HCT116 (cell line): ENCODE measurements at regions not wholly inside any gene's neighbourhood (a gene's known extent, or its start where the extent isn't known, plus 50 kb on each side); places are given as distances from the start of the nearest gene placed in this dataset.

Source experiments
- ATAC-seq: fragments of 200-7000 bp; cut with Tn5 transposase; 2 replicates; pipeline ENCODE4 v1.9.1; 2020; ENCODE audit warnings: mild to moderate bottlenecking, moderate library complexity
- BruUV-seq: library from RNA; stranded (reverse); fragments of 400-500 nt; replicated peaks from 2 replicates; lab custom pipeline; 2021; lab: Mats Ljungman, UMichigan
- CTCF ChIA-PET: fragments of 300-600 bp; sonication (Branson Sonifier 250); formaldehyde crosslinking; loops from one replicate; lab custom pipeline; 2021; ENCODE audit warnings: antibody characterized with exemption; lab: Charles Lee
- POLR2A ChIA-PET: fragments of 300-600, 350-600 bp; sonication (Branson Sonifier 250); formaldehyde crosslinking; loops from one replicate; lab custom pipeline; 2021; ENCODE audit warnings: antibody characterized with exemption; lab: Charles Lee
- RAD21 ChIA-PET, 2 experiments: fragments of 300-600 bp; sonication (Branson Sonifier 250); formaldehyde crosslinking; loops; one replicate each; lab custom pipeline; 2023; ENCODE audit warnings: low total read pairs in 2 of 2; ENCODE audit not compliant: uncharacterized antibody in 2 of 2, unreplicated experiment in 2 of 2, low non-redundant PET in 1 of 2; lab: Charles Lee
- DNase-seq: peaks from one replicate; pipeline ENCODE4 v3.0.0-alpha.2; 2010; ENCODE audit warnings: low read depth, low spot score
- H2AFZ ChIP-seq: fragments of 200-600 bp; shearing (Covaris generic), sonication (generic); 2 replicates; pipeline ENCODE4 v1.6.1; 2017; ENCODE audit warnings: low read depth, mixed run types, mixed read lengths, antibody characterized with exemption, low read length; ENCODE audit not compliant: poor library complexity, severe bottlenecking
- H3K27ac ChIP-seq: 2 replicates; pipeline ENCODE4 v1.5.1; 2012; ENCODE audit warnings: low read depth, low read length
- H3K27me3 ChIP-seq: fragments of 200-600 bp; sonication (generic); 2 replicates; pipeline ENCODE4 v1.6.1; 2016; ENCODE audit warnings: mixed run types, low read length, mixed read lengths; ENCODE audit not compliant: insufficient read depth
- H3K36me3 ChIP-seq, 2 experiments: fragments of 200-500 bp in 1 of 2; fragments of 200-600 bp in 1 of 2; sonication (Bioruptor generic) in 1 of 2; sonication (generic) in 1 of 2; 2 replicates each; pipeline versions ENCODE4 v1.5.1 to v1.6.1; 2014 to 2016; ENCODE audit warnings: low read length in 2 of 2, inconsistent platforms in 1 of 2, mixed read lengths in 1 of 2, mixed run types in 1 of 2; ENCODE audit not compliant: insufficient read depth in 2 of 2, control insufficient read depth in 1 of 2
- H3K4me1 ChIP-seq, 2 experiments: fragments of 200-600 bp in 1 of 2; sonication (generic) in 1 of 2; 2 replicates each; pipeline versions ENCODE4 v1.5.1 to v1.6.1; 2012 to 2017; ENCODE audit warnings: low read length in 2 of 2, inconsistent platforms in 1 of 2, mild to moderate bottlenecking in 1 of 2, mixed read lengths in 1 of 2, mixed run types in 1 of 2, moderate library complexity in 1 of 2; ENCODE audit not compliant: insufficient read depth in 2 of 2, control insufficient read depth in 1 of 2
- H3K4me2 ChIP-seq: fragments of 200-600 bp; sonication (generic); 2 replicates; pipeline ENCODE4 v1.6.1; 2017; ENCODE audit warnings: mixed run types, low read length, mixed read lengths
- H3K4me3 ChIP-seq, 2 experiments: fragments of 200-600 bp in 1 of 2; sonication (generic) in 1 of 2; replicated peaks in 1 of 2; 2 replicates each; pipeline ENCODE4 v1.5.1; 2011 to 2016; ENCODE audit warnings: low read length in 2 of 2, control low read depth in 1 of 2, low read depth in 1 of 2, mild to moderate bottlenecking in 1 of 2, mixed read lengths in 1 of 2, mixed run types in 1 of 2
- H3K79me2 ChIP-seq: fragments of 200-600 bp; sonication (generic); 2 replicates; pipeline ENCODE4 v1.6.1; 2017; ENCODE audit warnings: mild to moderate bottlenecking, mixed run types, low read length, moderate library complexity, mixed read lengths; ENCODE audit not compliant: insufficient read depth
- H3K9ac ChIP-seq: fragments of 200-600 bp; sonication (generic); 2 replicates; pipeline ENCODE4 v1.6.1; 2016; ENCODE audit warnings: low read length, mixed read lengths
- H3K9me2 ChIP-seq: fragments of 200-600 bp; sonication (generic), shearing (Covaris generic); 2 replicates; pipeline ENCODE4 v1.6.1; 2017; ENCODE audit warnings: mixed run types, mild to moderate bottlenecking, moderate library complexity; ENCODE audit not compliant: insufficient read depth
- H3K9me3 ChIP-seq, 2 experiments: fragments of 200-500 bp in 1 of 2; fragments of 200-600 bp in 1 of 2; sonication (Bioruptor generic) in 1 of 2; sonication (generic) in 1 of 2; 2 replicates each; pipeline ENCODE4 v1.6.1; 2014 to 2017; ENCODE audit warnings: low read length in 2 of 2, mixed read lengths in 2 of 2, inconsistent platforms in 1 of 2, low read depth in 1 of 2, mild to moderate bottlenecking in 1 of 2, mixed run types in 1 of 2, moderate library complexity in 1 of 2; ENCODE audit not compliant: control insufficient read depth in 1 of 2, insufficient read depth in 1 of 2
- H4K20me1 ChIP-seq: fragments of 200-600 bp; sonication (generic), shearing (Covaris generic); 2 replicates; pipeline ENCODE4 v1.6.1; 2017; ENCODE audit warnings: mixed run types, mild to moderate bottlenecking, moderate library complexity; ENCODE audit not compliant: insufficient read depth
- EZH2 ChIP-seq: fragments of 200-600 bp; sonication (generic); IDR thresholded peaks from 2 replicates; pipeline ENCODE4 v1.6.1; 2017; ENCODE audit warnings: antibody characterized with exemption, mixed run types
- EZH2phosphoT487 ChIP-seq: fragments of 200-600 bp; IDR thresholded peaks from 2 replicates; pipeline ENCODE4 v1.6.1; 2018; ENCODE audit warnings: antibody characterized with exemption, borderline replicate concordance
- POLR2A ChIP-seq: IDR thresholded peaks from 2 replicates; pipeline ENCODE4 v1.7.0; 2011; ENCODE audit warnings: borderline replicate concordance; ENCODE audit not compliant: insufficient read depth, insufficient read length; ENCODE audit errors: extremely low read depth
- POLR2AphosphoS5 ChIP-seq: IDR thresholded peaks from 2 replicates; pipeline ENCODE4 v1.6.1; 2011; ENCODE audit warnings: mild to moderate bottlenecking, low read depth, low read length, moderate library complexity
- SIN3A ChIP-seq: IDR thresholded peaks from 2 replicates; pipeline ENCODE4 v1.6.1; 2012; ENCODE audit warnings: low read depth
- ZFX ChIP-seq: fragments of 450-650 bp; IDR thresholded peaks from 2 replicates; pipeline ENCODE4 v1.6.1; 2017
- intact Hi-C: fragments of 100-400 bp; cut with micrococcal nuclease; formaldehyde crosslinking; loops from 2 replicates; pipeline ENCODE4 v1.10.0; 2022
- TF ChIP-seq, protein P1 (sequence below): IDR thresholded peaks from 2 replicates; pipeline ENCODE4 v1.6.1; 2012; ENCODE audit warnings: low read depth
- TF ChIP-seq, protein P2 (sequence below): IDR thresholded peaks from 2 replicates; pipeline ENCODE4 v1.6.1; 2011; ENCODE audit warnings: mild to moderate bottlenecking, low read length, moderate library complexity; ENCODE audit not compliant: insufficient replicate concordance; ENCODE audit errors: extremely low read depth

DNA sequence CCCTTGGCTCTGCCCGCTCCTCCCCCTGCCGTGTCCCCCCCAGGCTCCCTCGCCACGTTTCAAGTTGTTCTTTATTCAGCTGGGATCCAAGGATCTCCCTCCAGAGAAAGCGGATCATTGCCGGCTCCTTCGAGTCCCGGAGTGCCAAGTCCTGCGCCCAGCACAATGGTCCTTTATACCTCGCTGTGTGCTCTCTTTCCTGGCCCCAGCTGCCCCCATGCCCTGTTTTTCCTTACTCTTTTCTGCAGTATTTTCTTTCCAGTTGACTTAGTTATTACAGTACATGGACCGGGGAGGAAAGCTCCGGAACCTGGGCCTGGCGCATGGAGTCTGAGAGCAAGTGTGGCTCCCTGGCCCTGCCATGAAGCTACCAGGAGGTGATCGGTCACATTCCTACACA, 88.1 kb upstream of the KMT2C start:
- TF ChIP-seq ZFX, result no peak
- TF ChIP-seq EZH2, result no peak
- TF ChIP-seq, protein P1, sequence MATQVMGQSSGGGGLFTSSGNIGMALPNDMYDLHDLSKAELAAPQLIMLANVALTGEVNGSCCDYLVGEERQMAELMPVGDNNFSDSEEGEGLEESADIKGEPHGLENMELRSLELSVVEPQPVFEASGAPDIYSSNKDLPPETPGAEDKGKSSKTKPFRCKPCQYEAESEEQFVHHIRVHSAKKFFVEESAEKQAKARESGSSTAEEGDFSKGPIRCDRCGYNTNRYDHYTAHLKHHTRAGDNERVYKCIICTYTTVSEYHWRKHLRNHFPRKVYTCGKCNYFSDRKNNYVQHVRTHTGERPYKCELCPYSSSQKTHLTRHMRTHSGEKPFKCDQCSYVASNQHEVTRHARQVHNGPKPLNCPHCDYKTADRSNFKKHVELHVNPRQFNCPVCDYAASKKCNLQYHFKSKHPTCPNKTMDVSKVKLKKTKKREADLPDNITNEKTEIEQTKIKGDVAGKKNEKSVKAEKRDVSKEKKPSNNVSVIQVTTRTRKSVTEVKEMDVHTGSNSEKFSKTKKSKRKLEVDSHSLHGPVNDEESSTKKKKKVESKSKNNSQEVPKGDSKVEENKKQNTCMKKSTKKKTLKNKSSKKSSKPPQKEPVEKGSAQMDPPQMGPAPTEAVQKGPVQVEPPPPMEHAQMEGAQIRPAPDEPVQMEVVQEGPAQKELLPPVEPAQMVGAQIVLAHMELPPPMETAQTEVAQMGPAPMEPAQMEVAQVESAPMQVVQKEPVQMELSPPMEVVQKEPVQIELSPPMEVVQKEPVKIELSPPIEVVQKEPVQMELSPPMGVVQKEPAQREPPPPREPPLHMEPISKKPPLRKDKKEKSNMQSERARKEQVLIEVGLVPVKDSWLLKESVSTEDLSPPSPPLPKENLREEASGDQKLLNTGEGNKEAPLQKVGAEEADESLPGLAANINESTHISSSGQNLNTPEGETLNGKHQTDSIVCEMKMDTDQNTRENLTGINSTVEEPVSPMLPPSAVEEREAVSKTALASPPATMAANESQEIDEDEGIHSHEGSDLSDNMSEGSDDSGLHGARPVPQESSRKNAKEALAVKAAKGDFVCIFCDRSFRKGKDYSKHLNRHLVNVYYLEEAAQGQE, result no peak
- no peak overlapping the region for H3K4me2 ChIP-seq
- peaks cover 5 to 21% of the 10 kb centered on the region in 2 experiments for H3K4me1 ChIP-seq
- H3K79me2 ChIP-seq, result no peaks in the 10 kb centered on the region
- no TSS peak for BruUV-seq
- no peak overlapping the region for H3K9ac ChIP-seq
- no peaks in the 10 kb centered on the region for H3K27me3 ChIP-seq
- H3K4me3 ChIP-seq, result no peak overlapping the region
- H4K20me1 ChIP-seq, result no peaks in the 10 kb centered on the region
- H3K9me3 ChIP-seq, result no peaks in the 10 kb centered on the region
- ChIA-PET RAD21 (interaction anchor here in 1 of 2 experiments (0.6 kb wide), 1 partner anchor 12 kb away, joined by 6 read pairs; no protein-coding TSS in a partner anchor), POLR2A (no interaction called here), CTCF (no interaction called here)
- H3K36me3 ChIP-seq, result no peaks in the 10 kb centered on the region
- H3K9me2 ChIP-seq, result no peaks in the 10 kb centered on the region
- intact Hi-C loops, result no loop called here
- DNase-seq (no peak), ATAC-seq (no peak)
- H3K27ac ChIP-seq, result no peak overlapping the region
- H2AFZ ChIP-seq, result no peak overlapping the region

DNA sequence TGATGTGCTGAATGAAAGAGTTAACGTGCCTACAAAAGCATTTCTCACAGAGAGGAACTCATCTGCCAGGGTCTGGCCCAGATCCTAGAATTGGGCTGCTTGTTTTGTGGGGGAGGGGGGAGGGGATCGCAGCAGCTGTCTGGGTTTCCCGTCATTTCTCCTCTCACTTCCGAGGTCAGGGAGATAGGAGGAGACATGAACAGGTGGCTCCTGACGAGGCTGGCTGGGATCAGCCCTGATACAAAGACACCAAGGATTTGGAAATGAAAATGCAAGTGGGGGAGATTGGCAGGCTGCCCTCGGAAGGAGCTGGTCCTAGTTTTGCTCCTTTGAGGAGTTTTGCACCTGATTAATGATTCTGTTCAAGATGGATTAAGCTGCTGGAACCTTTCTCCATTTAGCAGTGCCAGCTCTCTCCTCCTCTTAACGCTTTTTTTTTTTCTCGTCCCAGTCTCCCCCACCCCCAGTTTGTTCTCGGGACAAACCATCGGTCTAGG, 86.8 kb upstream of the KMT2C start:
- H3K4me3 ChIP-seq, result no peak overlapping the region
- ATAC-seq, result no peak
- no peak for TF ChIP-seq POLR2A
- TF ChIP-seq SIN3A, result no peak
- TF ChIP-seq POLR2AphosphoS5, result no peak
- TF ChIP-seq EZH2phosphoT487, result no peak
- TF ChIP-seq, protein P2, sequence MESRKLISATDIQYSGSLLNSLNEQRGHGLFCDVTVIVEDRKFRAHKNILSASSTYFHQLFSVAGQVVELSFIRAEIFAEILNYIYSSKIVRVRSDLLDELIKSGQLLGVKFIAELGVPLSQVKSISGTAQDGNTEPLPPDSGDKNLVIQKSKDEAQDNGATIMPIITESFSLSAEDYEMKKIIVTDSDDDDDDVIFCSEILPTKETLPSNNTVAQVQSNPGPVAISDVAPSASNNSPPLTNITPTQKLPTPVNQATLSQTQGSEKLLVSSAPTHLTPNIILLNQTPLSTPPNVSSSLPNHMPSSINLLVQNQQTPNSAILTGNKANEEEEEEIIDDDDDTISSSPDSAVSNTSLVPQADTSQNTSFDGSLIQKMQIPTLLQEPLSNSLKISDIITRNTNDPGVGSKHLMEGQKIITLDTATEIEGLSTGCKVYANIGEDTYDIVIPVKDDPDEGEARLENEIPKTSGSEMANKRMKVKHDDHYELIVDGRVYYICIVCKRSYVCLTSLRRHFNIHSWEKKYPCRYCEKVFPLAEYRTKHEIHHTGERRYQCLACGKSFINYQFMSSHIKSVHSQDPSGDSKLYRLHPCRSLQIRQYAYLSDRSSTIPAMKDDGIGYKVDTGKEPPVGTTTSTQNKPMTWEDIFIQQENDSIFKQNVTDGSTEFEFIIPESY, result no peak
- TF ChIP-seq, all 23 proteins: peak for 0
- Histone ChIP-seq H3K79me2 (no peaks in the 10 kb centered on the region), H3K27ac (no peak overlapping the region), H3K9me2 (no peaks in the 10 kb centered on the region), H4K20me1 (no peaks in the 10 kb centered on the region), H3K27me3 (no peaks in the 10 kb centered on the region), H3K4me1 (peaks cover 5 to 21% of the 10 kb centered on the region in 2 experiments), H3K36me3 (no peaks in the 10 kb centered on the region), H3K4me2 (no peak overlapping the region), H3K9me3 (no peaks in the 10 kb centered on the region), H3K9ac (no peak overlapping the region), H2AFZ (no peak overlapping the region)
- intact Hi-C loops, result no loop called here
- ChIA-PET CTCF (interaction anchor here (0.5 kb wide), 1 partner anchor 15 kb away, joined by 4 read pairs; no protein-coding TSS in a partner anchor), POLR2A (no interaction called here), RAD21 (no interaction called here)
- DNase-seq, result no peak
- no TSS peak for BruUV-seq
